OCI-LY7 (cell line): ENCODE measurements at regions not wholly inside any gene's neighbourhood (a gene's known extent, or its start where the extent isn't known, plus 50 kb on each side); places are given as distances from the start of the nearest gene placed in this dataset.

Experiments used
- CTCF ChIP-seq: fragments of 200-600 bp; sonication (generic); conservative IDR thresholded peaks from 2 replicates; pipeline ENCODE4 v1.5.1; 2014; ENCODE audit warnings: mild to moderate bottlenecking, antibody characterized with exemption, low read length, moderate library complexity, mixed read lengths
- EZH2phosphoT487 ChIP-seq: fragments of 200-600 bp; sonication (generic); IDR thresholded peaks from 2 replicates; pipeline ENCODE4 v1.6.1; 2018; ENCODE audit warnings: low read depth, borderline replicate concordance, mild to moderate bottlenecking, mixed run types, antibody characterized with exemption, low read length, moderate library complexity, mixed read lengths

- TF ChIP-seq CTCF (no peak), EZH2phosphoT487 (no peak)
These were observed 940.2 kb upstream of the MDGA2 start for GRCh38 chr14:48615618-48616017.
